Ovary (tissue), 7 donors: ENCODE measurements at regions not wholly inside any gene's neighbourhood (a gene's known extent, or its start where the extent isn't known, plus 50 kb on each side); places are given as distances from the start of the nearest gene placed in this dataset.

ENCODE experiments used
- DNase-seq, 5 donors: peaks; one replicate each; pipeline ENCODE4 v3.0.0-alpha.2; 2019 to 2020
- H3K27ac ChIP-seq, 2 donors: fragments of 200-600 bp; one replicate each; pipeline versions ENCODE4 v1.5.1 to v1.8.0; 2019 to 2022
- H3K27me3 ChIP-seq: fragments of 200-600 bp; one replicate; pipeline ENCODE4 v1.8.0; 2022
- H3K36me3 ChIP-seq: fragments of 200-600 bp; sonication (generic); one replicate; pipeline ENCODE4 v1.5.1; 2019
- H3K4me1 ChIP-seq: one replicate; pipeline ENCODE4 v1.8.1; 2013; ENCODE audit warnings: mild to moderate bottlenecking, moderate library complexity; ENCODE audit not compliant: insufficient read depth
- H3K4me3 ChIP-seq: fragments of 200-600 bp; sonication (generic); one replicate; pipeline ENCODE4 v1.5.1; 2017
- H3K9me3 ChIP-seq, 2 donors: fragments of 200-600 bp in 1 of 2; sonication (generic) in 1 of 2; one replicate each; pipeline versions ENCODE4 v1.5.1 to v1.8.1; 2013 to 2019; ENCODE audit warnings: mild to moderate bottlenecking in 1 of 2, moderate library complexity in 1 of 2
- CTCF ChIP-seq, 3 donors: fragments of 450-650 bp in 2 of 3; fragments of 200-600 bp in 1 of 3; IDR thresholded peaks; one replicate each; pipeline versions ENCODE4 v1.5.1 to v1.8.0; 2016 to 2022; ENCODE audit warnings: antibody characterized with exemption in 3 of 3, mild to moderate bottlenecking in 1 of 3
- EP300 ChIP-seq: sonication (generic); formaldehyde crosslinking; IDR thresholded peaks from one replicate; pipeline ENCODE4 v1.6.1; 2017; ENCODE audit warnings: antibody characterized with exemption
- POLR2A ChIP-seq: fragments of 450-650 bp; IDR thresholded peaks from one replicate; pipeline ENCODE4 v1.6.1; 2017; ENCODE audit warnings: antibody characterized with exemption, mild to moderate bottlenecking, moderate library complexity
- WGBS, 3 donors: extraction: QIAGEN DNeasy Blood & Tissue Kit in 1 of 3; methylation state at CpG; one replicate each; pipeline versions ENCODE4 v1.1.5 to v1.1.7; 2013 to 2017; 5-methylcytosine and 5-hydroxymethylcytosine counted together
- intact Hi-C, 4 donors: fragments of 100-400 bp; cut with DNase I; formaldehyde crosslinking; loops; one replicate each; pipeline versions ENCODE4 v1.11.0 to v1.15.1; 2022 to 2023
- donor health status: DM: no; HTN: no; CAD: no; lungs with moderate emphysema.
- donor health status: DM: no; HTN: no; CAD: no.
- donor health status: Bipolar disorder and iron deficiency.
- donor health status: DM: no; HTN: no; CAD: no.
- donor health status: DM: yes; HTN: yes; CAD: no.

GRCh38 chr19:30898353-30899103 is 450.7 kb downstream of the TSHZ3 start:
- DNase-seq = no peak
- TF ChIP-seq EP300 (no peak), POLR2A (no peak), CTCF (IDR thresholded peaks at IDR 0.05) (no peak)
- intact Hi-C loops = no loop called here
- Histone ChIP-seq H3K27ac (no peak overlapping the region), H3K4me1 (no peaks in the 10 kb centered on the region), H3K36me3 (no peaks in the 10 kb centered on the region), H3K4me3 (no peak overlapping the region), H3K9me3 (no peaks in the 10 kb centered on the region), H3K27me3 (no peaks in the 10 kb centered on the region)
- 77 to 87% (median 83%) methylated on average over 5 of the region's 5 CpGs for WGBS, 3 donors

GRCh38 chr19:30897553-30897952 is 451.7 kb downstream of the TSHZ3 start:
- Histone ChIP-seq H3K4me3 (no peak overlapping the region), H3K36me3 (no peaks in the 10 kb centered on the region), H3K9me3 (no peaks in the 10 kb centered on the region), H3K27me3 (no peaks in the 10 kb centered on the region), H3K4me1 (no peaks in the 10 kb centered on the region), H3K27ac (no peak overlapping the region)
- TF ChIP-seq POLR2A = no peak
- TF ChIP-seq CTCF (IDR thresholded peaks at IDR 0.05) = no peak
- TF ChIP-seq EP300 = no peak
- no peak for DNase-seq
- WGBS, 3 donors = 93 to 96% (median 94%) methylated on average over 7 of the region's 7 CpGs
- intact Hi-C loops = no loop called here

- WGBS, 3 donors = 89 to 95% (median 94%) methylated on average over 3 of the region's 3 CpGs
- H3K4me1 ChIP-seq = no peaks in the 10 kb centered on the region
- intact Hi-C loops = no loop called here
- H3K9me3 ChIP-seq = no peaks in the 10 kb centered on the region
- no peaks in the 10 kb centered on the region for H3K36me3 ChIP-seq
- H3K4me3 ChIP-seq = no peak overlapping the region
- TF ChIP-seq CTCF (IDR thresholded peaks at IDR 0.05) = no peak
- no peak for DNase-seq
- no peaks in the 10 kb centered on the region for H3K27me3 ChIP-seq
- no peak overlapping the region for H3K27ac ChIP-seq
These were observed 452.2 kb downstream of the TSHZ3 start for GRCh38 chr19:30897034-30897433.

GRCh38 chr19:30896554-30896953 is 452.7 kb downstream of the TSHZ3 start:
- WGBS, 3 donors = 55 to 64% (median 56%) methylated on average over 1 of the region's 1 CpG

More at GRCh38 chr19:30896554-30896953, 452.7 kb downstream of the TSHZ3 start:
- Histone ChIP-seq H3K36me3 (no peaks in the 10 kb centered on the region), H3K4me3 (no peak overlapping the region), H3K9me3 (no peaks in the 10 kb centered on the region), H3K27me3 (no peaks in the 10 kb centered on the region), H3K4me1 (no peaks in the 10 kb centered on the region), H3K27ac (no peak overlapping the region)
- TF ChIP-seq EP300 (no peak), POLR2A (no peak), CTCF (IDR thresholded peaks at IDR 0.05) (no peak)
- no peak for DNase-seq
- intact Hi-C loops = no loop called here
